Endothelial cell of umbilical vein (primary cell): ENCODE measurements at regions not wholly inside any gene's neighbourhood (a gene's known extent, or its start where the extent isn't known, plus 50 kb on each side); places are given as distances from the start of the nearest gene placed in this dataset.

ENCODE experiments used
- MYC ChIP-seq: IDR thresholded peaks from one replicate; pipeline ENCODE4 v1.6.1; 2011; ENCODE audit warnings: mild to moderate bottlenecking, low read depth, low read length
- POLR2A ChIP-seq: IDR thresholded peaks from 2 replicates; pipeline ENCODE4 v1.6.1; 2012; ENCODE audit warnings: low read depth, mild to moderate bottlenecking, control low read depth, low read length
- POLR2AphosphoS5 ChIP-seq: IDR thresholded peaks from 2 replicates; pipeline ENCODE4 v1.6.1; 2012; ENCODE audit warnings: low read depth, mild to moderate bottlenecking, control low read depth, low read length, moderate library complexity; ENCODE audit not compliant: insufficient read depth
- TF ChIP-seq, protein P1 (sequence below), 2 donors: IDR thresholded peaks; 1 replicate in 1 of 2; 2 replicates in 1 of 2; pipeline ENCODE4 v1.5.1; 2011; ENCODE audit warnings: low read length in 2 of 2, mild to moderate bottlenecking in 2 of 2, moderate library complexity in 2 of 2, control low read depth in 1 of 2, inconsistent platforms in 1 of 2, low read depth in 1 of 2; ENCODE audit not compliant: insufficient read depth in 1 of 2; ENCODE audit errors: extremely low read depth in 1 of 2
- TF ChIP-seq, protein P2 (sequence below): IDR thresholded peaks from 2 replicates; pipeline ENCODE4 v1.6.1; 2011; ENCODE audit not compliant: insufficient read depth, insufficient read length

DNA sequence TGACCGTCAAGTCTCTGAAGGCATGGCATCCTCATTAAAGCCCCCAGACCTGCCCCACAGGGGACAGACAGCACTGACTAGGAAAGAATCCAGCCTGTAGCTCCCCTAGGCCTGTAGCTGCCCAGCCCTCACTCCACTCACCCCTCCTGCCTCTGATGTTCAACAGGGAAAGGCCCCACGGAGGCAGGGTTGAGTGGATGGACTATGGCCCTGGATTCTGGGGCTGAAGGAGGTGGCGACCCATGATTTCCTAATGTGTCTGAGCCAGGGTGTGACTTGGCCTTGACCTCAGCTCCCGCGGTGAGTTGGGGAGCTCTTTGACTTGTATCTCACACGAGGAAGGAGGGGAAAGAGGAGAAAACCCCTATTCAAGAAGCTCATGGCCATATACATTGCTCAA is 238.5 kb upstream of the CSF3R start:
- TF ChIP-seq POLR2A (no peak), MYC (no peak), POLR2AphosphoS5 (no peak)
- TF ChIP-seq, protein P1, sequence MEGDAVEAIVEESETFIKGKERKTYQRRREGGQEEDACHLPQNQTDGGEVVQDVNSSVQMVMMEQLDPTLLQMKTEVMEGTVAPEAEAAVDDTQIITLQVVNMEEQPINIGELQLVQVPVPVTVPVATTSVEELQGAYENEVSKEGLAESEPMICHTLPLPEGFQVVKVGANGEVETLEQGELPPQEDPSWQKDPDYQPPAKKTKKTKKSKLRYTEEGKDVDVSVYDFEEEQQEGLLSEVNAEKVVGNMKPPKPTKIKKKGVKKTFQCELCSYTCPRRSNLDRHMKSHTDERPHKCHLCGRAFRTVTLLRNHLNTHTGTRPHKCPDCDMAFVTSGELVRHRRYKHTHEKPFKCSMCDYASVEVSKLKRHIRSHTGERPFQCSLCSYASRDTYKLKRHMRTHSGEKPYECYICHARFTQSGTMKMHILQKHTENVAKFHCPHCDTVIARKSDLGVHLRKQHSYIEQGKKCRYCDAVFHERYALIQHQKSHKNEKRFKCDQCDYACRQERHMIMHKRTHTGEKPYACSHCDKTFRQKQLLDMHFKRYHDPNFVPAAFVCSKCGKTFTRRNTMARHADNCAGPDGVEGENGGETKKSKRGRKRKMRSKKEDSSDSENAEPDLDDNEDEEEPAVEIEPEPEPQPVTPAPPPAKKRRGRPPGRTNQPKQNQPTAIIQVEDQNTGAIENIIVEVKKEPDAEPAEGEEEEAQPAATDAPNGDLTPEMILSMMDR (IDR thresholded peaks at IDR 0.05; ENCODE audit: extremely low read depth in 1 of 2, insufficient read depth in 1 of 2, low read depth in 1 of 2, low read length in 2 of 2): no peak
- TF ChIP-seq, protein P2, sequence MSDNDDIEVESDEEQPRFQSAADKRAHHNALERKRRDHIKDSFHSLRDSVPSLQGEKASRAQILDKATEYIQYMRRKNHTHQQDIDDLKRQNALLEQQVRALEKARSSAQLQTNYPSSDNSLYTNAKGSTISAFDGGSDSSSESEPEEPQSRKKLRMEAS: no peak
